Mesenchymal stem cell (in vitro differentiated cells and primary cell): ENCODE measurements at regions not wholly inside any gene's neighbourhood (a gene's known extent, or its start where the extent isn't known, plus 50 kb on each side); places are given as distances from the start of the nearest gene placed in this dataset.

Experiments
- DNase-seq: peaks from one replicate; pipeline ENCODE4 v3.0.0-alpha.2; 2013
- H2AFZ ChIP-seq: one replicate; pipeline ENCODE4 v1.6.1; 2013; ENCODE audit warnings: low read depth, mild to moderate bottlenecking, control low read depth, inconsistent platforms, low read length, moderate library complexity
- H2AK5ac ChIP-seq: 2 replicates; pipeline ENCODE4 v1.6.1; 2013; ENCODE audit warnings: low read length, moderate library complexity, mild to moderate bottlenecking, inconsistent platforms; ENCODE audit not compliant: severe bottlenecking
- H2BK120ac ChIP-seq: one replicate; pipeline ENCODE4 v1.6.1; 2013; ENCODE audit warnings: low read depth, mild to moderate bottlenecking, inconsistent platforms, low read length, moderate library complexity
- H2BK12ac ChIP-seq, 2 experiments: one replicate each; pipeline ENCODE4 v1.6.1; 2013; ENCODE audit warnings: inconsistent platforms in 2 of 2, low read length in 2 of 2, mild to moderate bottlenecking in 2 of 2, moderate library complexity in 2 of 2, control low read depth in 1 of 2
- H2BK15ac ChIP-seq: one replicate; pipeline ENCODE4 v1.6.1; 2013; ENCODE audit warnings: mild to moderate bottlenecking, low read depth, inconsistent platforms; ENCODE audit not compliant: poor library complexity, severe bottlenecking
- H2BK5ac ChIP-seq: 2 replicates; pipeline ENCODE4 v1.6.1; 2013; ENCODE audit warnings: low read depth, mild to moderate bottlenecking, low read length, control low read depth, inconsistent platforms; ENCODE audit not compliant: poor library complexity, severe bottlenecking
- H3K14ac ChIP-seq, 2 experiments: one replicate each; pipeline ENCODE4 v1.6.1; 2013; ENCODE audit warnings: inconsistent platforms in 2 of 2, low read length in 2 of 2, control low read depth in 1 of 2, mild to moderate bottlenecking in 1 of 2, moderate library complexity in 1 of 2
- H3K18ac ChIP-seq, 2 experiments: one replicate each; pipeline ENCODE4 v1.6.1; 2013; ENCODE audit warnings: inconsistent platforms in 2 of 2, low read length in 2 of 2, control low read depth in 1 of 2, low read depth in 1 of 2, mild to moderate bottlenecking in 1 of 2
- H3K23ac ChIP-seq, 2 experiments: one replicate each; pipeline ENCODE4 v1.6.1; 2013; ENCODE audit warnings: inconsistent platforms in 2 of 2, low read length in 2 of 2, mild to moderate bottlenecking in 2 of 2, moderate library complexity in 2 of 2, control low read depth in 1 of 2
- H3K27ac ChIP-seq: 2 replicates; pipeline ENCODE4 v1.5.1; 2013; ENCODE audit warnings: mild to moderate bottlenecking, moderate library complexity, low read length, control low read depth, inconsistent platforms; ENCODE audit not compliant: poor library complexity, severe bottlenecking
- H3K27me3 ChIP-seq, 2 experiments: 2 replicates each; pipeline versions ENCODE4 v1.6.1 to v1.7.0; 2013; ENCODE audit warnings: low read length in 2 of 2, mild to moderate bottlenecking in 2 of 2, moderate library complexity in 2 of 2, control low read depth in 1 of 2, inconsistent platforms in 1 of 2; ENCODE audit not compliant: control insufficient read depth in 1 of 2, insufficient read depth in 1 of 2
- H3K36me3 ChIP-seq, 2 experiments: 2 replicates each; pipeline versions ENCODE4 v1.6.1 to v1.7.0; 2013; ENCODE audit warnings: low read length in 2 of 2, control low read depth in 1 of 2, inconsistent platforms in 1 of 2, low read depth in 1 of 2, mild to moderate bottlenecking in 1 of 2; ENCODE audit not compliant: insufficient read depth in 2 of 2, control insufficient read depth in 1 of 2
- H3K4ac ChIP-seq, 2 experiments: one replicate each; pipeline ENCODE4 v1.6.1; 2013; ENCODE audit warnings: inconsistent platforms in 2 of 2, low read length in 2 of 2, mild to moderate bottlenecking in 2 of 2, moderate library complexity in 2 of 2, control low read depth in 1 of 2, low read depth in 1 of 2
- H3K4me1 ChIP-seq: 2 replicates; pipeline ENCODE4 v1.6.1; 2013; ENCODE audit warnings: low read depth, low read length, control low read depth; ENCODE audit not compliant: control insufficient read depth, insufficient read depth
- H3K4me2 ChIP-seq: 2 replicates; pipeline ENCODE4 v1.6.1; 2013; ENCODE audit warnings: low read length, mild to moderate bottlenecking, inconsistent platforms; ENCODE audit not compliant: poor library complexity, severe bottlenecking
- H3K4me3 ChIP-seq, 2 experiments: 2 replicates each; pipeline versions ENCODE4 v1.5.1 to v1.7.0; 2013; ENCODE audit warnings: low read length in 2 of 2, mild to moderate bottlenecking in 2 of 2, control low read depth in 1 of 2, low read depth in 1 of 2; ENCODE audit not compliant: insufficient read depth in 1 of 2
- H3K79me1 ChIP-seq: replicated peaks from 2 replicates; pipeline ENCODE4 v1.6.1; 2013; ENCODE audit warnings: mild to moderate bottlenecking, control low read depth, low read length, inconsistent platforms; ENCODE audit not compliant: poor library complexity, severe bottlenecking
- H3K9ac ChIP-seq: 2 replicates; pipeline ENCODE4 v1.7.0; 2013; ENCODE audit warnings: mild to moderate bottlenecking, low read length, moderate library complexity
- H3K9me3 ChIP-seq: 2 replicates; pipeline ENCODE4 v1.7.0; 2013; ENCODE audit warnings: mild to moderate bottlenecking, low read length; ENCODE audit not compliant: control insufficient read depth
- H4K8ac ChIP-seq: one replicate; pipeline ENCODE4 v1.6.1; 2013; ENCODE audit warnings: inconsistent platforms, mild to moderate bottlenecking, low read length, moderate library complexity
- H4K91ac ChIP-seq: one replicate; pipeline ENCODE4 v1.6.1; 2013; ENCODE audit warnings: mild to moderate bottlenecking, low read length, inconsistent platforms
- WGBS: methylation state at CpG from one replicate; pipeline ENCODE4 v1.1.7; 2013; ENCODE audit warnings: mixed read lengths; 5-methylcytosine and 5-hydroxymethylcytosine counted together

- no peaks in the 10 kb centered on the region for H3K79me1 ChIP-seq
- H3K27ac ChIP-seq, result no peak overlapping the region
- no peaks in the 10 kb centered on the region for H3K9me3 ChIP-seq
- no peaks in the 10 kb centered on the region for H3K36me3 ChIP-seq
- H3K27me3 ChIP-seq, result no peaks in the 10 kb centered on the region
- H2BK120ac ChIP-seq, result no peak overlapping the region
- H3K14ac ChIP-seq, result peak overlapping the region in 1 of 2 experiments; percentile 39
- peak; percentile 2 for DNase-seq
- H3K23ac ChIP-seq, result no peak overlapping the region
- H2AK5ac ChIP-seq, result no peak overlapping the region
- H3K9ac ChIP-seq, result no peak overlapping the region
- H2BK15ac ChIP-seq, result no peak overlapping the region
- H3K4me3 ChIP-seq, result peak overlapping the region in 1 of 2 experiments; percentile 37
- H2BK5ac ChIP-seq, result no peak overlapping the region
- WGBS, result 78% methylated on average over 6 of the region's 7 CpGs
- peaks cover 5% of the 10 kb centered on the region for H3K4me1 ChIP-seq
- H2BK12ac ChIP-seq, result no peak overlapping the region
- no peak overlapping the region for H4K8ac ChIP-seq
- peak overlapping the region in 1 of 2 experiments; percentile 18 for H3K18ac ChIP-seq
- H4K91ac ChIP-seq, result no peak overlapping the region
- H2AFZ ChIP-seq, result no peak overlapping the region
- no peak overlapping the region for H3K4ac ChIP-seq
- H3K4me2 ChIP-seq, result peak overlapping the region; percentile 59
Observed at GRCh38 chr2:129319422-129319717, 660.1 kb upstream of the RAB6C start.

GRCh38 chr2:129320288-129320687 lies 659.2 kb upstream of the RAB6C start:
- Histone ChIP-seq H3K14ac (no peak overlapping the region), H3K4me2 (no peak overlapping the region)

GRCh38 chr2:129324349-129324748 lies 655.1 kb upstream of the RAB6C start:
- no peak overlapping the region for H3K18ac ChIP-seq
- H3K9me3 ChIP-seq, result no peaks in the 10 kb centered on the region
- no peak overlapping the region for H3K23ac ChIP-seq
- no peak overlapping the region for H3K4ac ChIP-seq
- no peak overlapping the region for H3K4me2 ChIP-seq
- no peak for DNase-seq
- H3K27ac ChIP-seq, result no peak overlapping the region
- H3K9ac ChIP-seq, result no peak overlapping the region
- no peak overlapping the region for H2AK5ac ChIP-seq
- WGBS, result 78% methylated on average over 2 of the region's 2 CpGs
- no peak overlapping the region for H2BK15ac ChIP-seq
- H3K14ac ChIP-seq, result no peak overlapping the region
- H3K4me3 ChIP-seq, result no peak overlapping the region
- H2BK5ac ChIP-seq, result no peak overlapping the region
- H3K36me3 ChIP-seq, result no peaks in the 10 kb centered on the region
- H2BK120ac ChIP-seq, result no peak overlapping the region
- H3K27me3 ChIP-seq, result no peaks in the 10 kb centered on the region
- H2AFZ ChIP-seq, result no peak overlapping the region
- no peaks in the 10 kb centered on the region for H3K79me1 ChIP-seq
- H3K4me1 ChIP-seq, result peaks cover 2% of the 10 kb centered on the region
- no peak overlapping the region for H4K91ac ChIP-seq
- no peak overlapping the region for H2BK12ac ChIP-seq
- H4K8ac ChIP-seq, result no peak overlapping the region

More at GRCh38 chr2:129320288-129320687, 659.2 kb upstream of the RAB6C start:
- Histone ChIP-seq H2AK5ac (no peak overlapping the region), H3K4me3 (peak overlapping the region in 1 of 2 experiments; percentile 22), H3K18ac (no peak overlapping the region), H2BK15ac (no peak overlapping the region), H3K79me1 (no peaks in the 10 kb centered on the region), H4K8ac (no peak overlapping the region), H3K36me3 (no peaks in the 10 kb centered on the region), H3K27ac (no peak overlapping the region), H3K4me1 (peaks cover 5% of the 10 kb centered on the region), H4K91ac (peak overlapping the region; percentile 70), H2BK12ac (no peak overlapping the region), H3K4ac (no peak overlapping the region), H3K23ac (no peak overlapping the region), H3K9ac (no peak overlapping the region), H2BK5ac (no peak overlapping the region), H3K9me3 (no peaks in the 10 kb centered on the region), H2BK120ac (no peak overlapping the region), H2AFZ (no peak overlapping the region), H3K27me3 (no peaks in the 10 kb centered on the region)
- 84% methylated on average over 4 of the region's 4 CpGs for WGBS
- DNase-seq, result no peak

- H2AK5ac ChIP-seq, result no peak overlapping the region
- H4K91ac ChIP-seq, result no peak overlapping the region
- H3K4me1 ChIP-seq, result no peaks in the 10 kb centered on the region
- no peak overlapping the region for H3K27ac ChIP-seq
- WGBS, result 83% methylated on average over 2 of the region's 2 CpGs
- no peak overlapping the region for H2BK12ac ChIP-seq
- no peak overlapping the region for H2BK120ac ChIP-seq
- H3K4ac ChIP-seq, result no peak overlapping the region
- no peak overlapping the region for H3K4me2 ChIP-seq
- no peak overlapping the region for H3K23ac ChIP-seq
- no peak overlapping the region for H3K18ac ChIP-seq
- no peaks in the 10 kb centered on the region for H3K27me3 ChIP-seq
- H3K9me3 ChIP-seq, result no peaks in the 10 kb centered on the region
- H3K4me3 ChIP-seq, result no peak overlapping the region
- no peak overlapping the region for H3K14ac ChIP-seq
- no peak for DNase-seq
- no peak overlapping the region for H2AFZ ChIP-seq
- H2BK5ac ChIP-seq, result no peak overlapping the region
- no peak overlapping the region for H4K8ac ChIP-seq
- no peaks in the 10 kb centered on the region for H3K79me1 ChIP-seq
- H3K36me3 ChIP-seq, result no peaks in the 10 kb centered on the region
- H2BK15ac ChIP-seq, result no peak overlapping the region
- no peak overlapping the region for H3K9ac ChIP-seq
Observed at GRCh38 chr2:129325151-129325550, 654.3 kb upstream of the RAB6C start.
